MM.1S (cell line): ENCODE measurements at regions not wholly inside any gene's neighbourhood (a gene's known extent, or its start where the extent isn't known, plus 50 kb on each side); places are given as distances from the start of the nearest gene placed in this dataset.

Source experiments
- DNase-seq: peaks from one replicate; pipeline ENCODE4 v3.0.0-alpha.2; 2015
- H2AFZ ChIP-seq: fragments of 300-600 bp; sonication (generic); 2 replicates; pipeline ENCODE4 v1.6.0; 2016; ENCODE audit warnings: antibody characterized with exemption, low read length
- H3F3A ChIP-seq: fragments of 300-600 bp; sonication (generic); 2 replicates; pipeline ENCODE4 v1.6.1; 2016; ENCODE audit warnings: mild to moderate bottlenecking, antibody characterized with exemption, low read length, moderate library complexity, mixed read lengths; ENCODE audit not compliant: insufficient read depth
- H3K27ac ChIP-seq: fragments of 300-600 bp; sonication (generic); 2 replicates; pipeline ENCODE4 v1.5.1; 2016; ENCODE audit warnings: mild to moderate bottlenecking, low read length
- H3K27me3 ChIP-seq: fragments of 300-600 bp; sonication (generic); replicated peaks from 2 replicates; pipeline ENCODE4 v1.6.0; 2016; ENCODE audit warnings: low read length; ENCODE audit not compliant: insufficient read depth
- H3K36me3 ChIP-seq: fragments of 300-600 bp; sonication (generic); replicated peaks from 2 replicates; pipeline ENCODE4 v1.6.1; 2016; ENCODE audit warnings: mild to moderate bottlenecking, low read length, mixed read lengths; ENCODE audit not compliant: insufficient read depth
- H3K4me1 ChIP-seq: fragments of 300-600 bp; sonication (generic); 2 replicates; pipeline ENCODE4 v1.6.1; 2016; ENCODE audit warnings: low read length, mixed read lengths
- H3K4me2 ChIP-seq: fragments of 300-600 bp; sonication (generic); 2 replicates; pipeline ENCODE4 v1.6.0; 2016; ENCODE audit warnings: low read depth, low read length
- H3K4me3 ChIP-seq: fragments of 300-600 bp; sonication (generic); 2 replicates; pipeline ENCODE4 v1.5.1; 2016; ENCODE audit warnings: low read length, mixed read lengths
- H3K79me2 ChIP-seq: fragments of 300-600 bp; sonication (generic); 2 replicates; pipeline ENCODE4 v1.6.1; 2016; ENCODE audit warnings: mixed run types, low read length, mixed read lengths
- H3K9ac ChIP-seq: fragments of 300-600 bp; sonication (generic); 2 replicates; pipeline ENCODE4 v1.6.1; 2016; ENCODE audit warnings: low read length, mixed read lengths
- H3K9me2 ChIP-seq: fragments of 300-600 bp; sonication (generic); replicated peaks from 2 replicates; pipeline ENCODE4 v1.6.1; 2016; ENCODE audit warnings: mild to moderate bottlenecking, low read length, mixed read lengths; ENCODE audit not compliant: insufficient read depth
- H3K9me3 ChIP-seq: fragments of 300-600 bp; sonication (generic); replicated peaks from 2 replicates; pipeline ENCODE4 v1.6.1; 2016; ENCODE audit warnings: mild to moderate bottlenecking, low read length, mixed read lengths; ENCODE audit not compliant: insufficient read depth
- H4K20me1 ChIP-seq: fragments of 300-600 bp; sonication (generic); 2 replicates; pipeline ENCODE4 v1.6.1; 2016; ENCODE audit warnings: mild to moderate bottlenecking, low read length, moderate library complexity, mixed read lengths; ENCODE audit not compliant: insufficient read depth
- EZH2 ChIP-seq: fragments of 300-600 bp; sonication (generic); optimal IDR thresholded peaks from 2 replicates; pipeline ENCODE3; 2017; ENCODE audit warnings: low read depth, mild to moderate bottlenecking, antibody characterized with exemption, low read length, mixed read lengths
- EZH2phosphoT487 ChIP-seq: fragments of 300-600 bp; sonication (generic); IDR thresholded peaks from 2 replicates; pipeline ENCODE4 v1.6.1; 2018; ENCODE audit warnings: antibody characterized with exemption, low read length
- TF ChIP-seq, protein P1 (sequence below): fragments of 300-600 bp; sonication (generic); IDR thresholded peaks from 2 replicates; pipeline ENCODE4 v1.5.1; 2016; ENCODE audit warnings: antibody characterized with exemption, low read length, mixed read lengths

DNA sequence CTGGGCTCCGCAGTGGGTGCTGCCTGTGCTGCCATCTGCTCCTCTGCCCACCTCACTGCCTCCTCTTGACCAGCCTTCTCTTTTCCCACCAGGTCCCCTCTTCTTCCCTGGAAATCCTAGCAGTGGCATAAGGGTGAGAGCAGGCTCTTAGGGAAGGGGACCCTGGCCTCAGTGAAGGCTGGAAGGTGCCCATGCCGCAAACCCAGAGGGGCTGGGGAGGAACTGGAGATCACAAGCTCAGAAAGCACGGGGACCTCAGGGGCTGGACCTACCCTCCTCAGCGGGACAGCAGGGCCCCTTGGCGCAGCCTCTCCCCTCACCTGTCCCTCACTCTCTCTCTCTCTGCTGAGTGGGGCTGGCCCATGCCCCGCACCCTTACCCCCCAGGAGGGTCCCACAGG, 144.4 kb upstream of the IRX2 start:
- no peaks in the 10 kb centered on the region for H3K9me2 ChIP-seq
- no peaks in the 10 kb centered on the region for H3K27me3 ChIP-seq
- TF ChIP-seq EZH2phosphoT487, result no peak
- TF ChIP-seq, protein P1, sequence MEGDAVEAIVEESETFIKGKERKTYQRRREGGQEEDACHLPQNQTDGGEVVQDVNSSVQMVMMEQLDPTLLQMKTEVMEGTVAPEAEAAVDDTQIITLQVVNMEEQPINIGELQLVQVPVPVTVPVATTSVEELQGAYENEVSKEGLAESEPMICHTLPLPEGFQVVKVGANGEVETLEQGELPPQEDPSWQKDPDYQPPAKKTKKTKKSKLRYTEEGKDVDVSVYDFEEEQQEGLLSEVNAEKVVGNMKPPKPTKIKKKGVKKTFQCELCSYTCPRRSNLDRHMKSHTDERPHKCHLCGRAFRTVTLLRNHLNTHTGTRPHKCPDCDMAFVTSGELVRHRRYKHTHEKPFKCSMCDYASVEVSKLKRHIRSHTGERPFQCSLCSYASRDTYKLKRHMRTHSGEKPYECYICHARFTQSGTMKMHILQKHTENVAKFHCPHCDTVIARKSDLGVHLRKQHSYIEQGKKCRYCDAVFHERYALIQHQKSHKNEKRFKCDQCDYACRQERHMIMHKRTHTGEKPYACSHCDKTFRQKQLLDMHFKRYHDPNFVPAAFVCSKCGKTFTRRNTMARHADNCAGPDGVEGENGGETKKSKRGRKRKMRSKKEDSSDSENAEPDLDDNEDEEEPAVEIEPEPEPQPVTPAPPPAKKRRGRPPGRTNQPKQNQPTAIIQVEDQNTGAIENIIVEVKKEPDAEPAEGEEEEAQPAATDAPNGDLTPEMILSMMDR, result no peak

DNA sequence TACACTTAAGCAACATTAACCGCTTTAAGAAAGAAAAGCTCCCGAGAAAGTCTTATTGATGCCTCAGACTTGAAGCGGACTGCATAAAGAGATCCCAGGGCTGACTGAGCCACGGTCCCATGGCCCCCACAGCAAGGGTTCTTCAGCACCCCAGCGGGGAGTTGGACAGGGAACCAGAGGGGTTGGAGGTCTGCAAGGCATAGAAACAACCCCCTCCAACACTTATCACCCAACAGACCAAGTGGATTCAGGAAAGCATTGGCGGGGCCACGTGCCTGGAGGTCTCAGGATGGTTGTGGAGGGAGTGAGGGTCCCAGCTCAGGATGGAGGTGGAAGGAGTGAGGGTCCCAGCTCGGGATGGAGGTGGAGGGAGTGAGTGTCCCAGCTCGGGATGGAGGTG, 143.7 kb upstream of the IRX2 start:
- no peak overlapping the region for H3K27ac ChIP-seq
- H3K4me3 ChIP-seq, result no peak overlapping the region
- TF ChIP-seq, protein P1, result no peak
- TF ChIP-seq EZH2, result no peak
- peaks cover 11% of the 10 kb centered on the region for H3K4me1 ChIP-seq
- no peak for DNase-seq
- H3K36me3 ChIP-seq, result no peaks in the 10 kb centered on the region
- no peaks in the 10 kb centered on the region for H3K27me3 ChIP-seq
- no peaks in the 10 kb centered on the region for H3F3A ChIP-seq
- no peak overlapping the region for H2AFZ ChIP-seq
- no peaks in the 10 kb centered on the region for H3K9me2 ChIP-seq
- no peak overlapping the region for H3K4me2 ChIP-seq
- H3K9me3 ChIP-seq, result no peaks in the 10 kb centered on the region
- no peak overlapping the region for H3K9ac ChIP-seq
- no peaks in the 10 kb centered on the region for H3K79me2 ChIP-seq
- no peaks in the 10 kb centered on the region for H4K20me1 ChIP-seq

More for the DNA sequence above, 144.4 kb upstream of the IRX2 start:
- Histone ChIP-seq H3K4me1 (peaks cover 11% of the 10 kb centered on the region), H3F3A (no peaks in the 10 kb centered on the region), H3K4me2 (no peak overlapping the region), H3K36me3 (no peaks in the 10 kb centered on the region), H4K20me1 (no peaks in the 10 kb centered on the region), H2AFZ (no peak overlapping the region), H3K79me2 (no peaks in the 10 kb centered on the region), H3K4me3 (no peak overlapping the region), H3K27ac (no peak overlapping the region), H3K9ac (no peak overlapping the region), H3K9me3 (no peaks in the 10 kb centered on the region)
- DNase-seq, result no peak

DNA sequence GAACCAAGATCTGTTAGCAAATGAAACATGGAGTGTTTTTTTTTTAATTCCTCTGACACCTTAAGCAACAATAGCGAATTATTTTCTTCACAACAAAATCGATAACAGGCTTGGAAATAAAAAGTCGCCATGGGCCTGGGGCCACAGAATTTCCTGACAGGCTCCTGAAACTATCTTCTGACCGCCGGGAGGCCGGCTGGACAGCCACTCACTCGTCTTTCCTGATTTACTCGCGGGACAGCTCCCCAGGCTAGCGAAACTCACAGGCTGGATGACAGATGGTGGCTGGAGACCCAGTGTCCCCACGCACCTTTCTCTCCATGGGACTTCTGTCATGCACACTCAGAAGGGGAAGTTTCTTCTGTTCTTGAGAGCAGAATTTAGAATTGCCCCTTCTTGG, 143.3 kb upstream of the IRX2 start:
- no peaks in the 10 kb centered on the region for H3F3A ChIP-seq
- peaks cover 11% of the 10 kb centered on the region for H3K4me1 ChIP-seq
- H3K36me3 ChIP-seq, result no peaks in the 10 kb centered on the region
- H2AFZ ChIP-seq, result no peak overlapping the region
- no peaks in the 10 kb centered on the region for H3K27me3 ChIP-seq
- TF ChIP-seq EZH2, result no peak
- TF ChIP-seq, protein P1, result no peak
- no peak for TF ChIP-seq EZH2phosphoT487
- DNase-seq, result no peak
- no peaks in the 10 kb centered on the region for H3K79me2 ChIP-seq
- H3K9ac ChIP-seq, result no peak overlapping the region
- H3K9me2 ChIP-seq, result no peaks in the 10 kb centered on the region
- H3K9me3 ChIP-seq, result no peaks in the 10 kb centered on the region
- H3K4me3 ChIP-seq, result no peak overlapping the region
- no peaks in the 10 kb centered on the region for H4K20me1 ChIP-seq
- H3K4me2 ChIP-seq, result no peak overlapping the region
- H3K27ac ChIP-seq, result no peak overlapping the region
